ENCODE measurements at regions not wholly inside any gene's neighbourhood (a gene's known extent, or its start where the extent isn't known, plus 50 kb on each side); places are given as distances from the start of the nearest gene placed in this dataset.

- TF ChIP-seq CTCF (IDR thresholded peaks at IDR 0.05; ENCODE audit: unreplicated experiment): no peak
- Mint-ChIP-seq H3K4me3 (ENCODE audit: low read depth, unreplicated experiment) (no peak overlapping the region), H3K9me3 (ENCODE audit: low read depth, unreplicated experiment) (no peaks in the 10 kb centered on the region), H3K36me3 (ENCODE audit: insufficient read depth, unreplicated experiment) (no peaks in the 10 kb centered on the region), H3K27me3 (ENCODE audit: unreplicated experiment) (no peaks in the 10 kb centered on the region), H3K4me1 (ENCODE audit: low read depth, unreplicated experiment) (no peaks in the 10 kb centered on the region), H3K27ac (ENCODE audit: unreplicated experiment) (no peak overlapping the region)
- BruUV-seq (replicated peaks): no TSS peak
- no peak for DNase-seq
- CTCF ChIA-PET: no interaction called here
- intact Hi-C loops (cut with micrococcal nuclease; ENCODE audit: unreplicated experiment): no loop called here
These were observed 129.7 kb upstream of the CALCR start for GRCh38 chr7:93704217-93704616.

GRCh38 chr7:93697901-93698300 is 123.4 kb upstream of the CALCR start:
- Mint-ChIP-seq H3K4me1 (ENCODE audit: low read depth, unreplicated experiment) (no peaks in the 10 kb centered on the region), H3K4me3 (ENCODE audit: low read depth, unreplicated experiment) (no peak overlapping the region), H3K36me3 (ENCODE audit: insufficient read depth, unreplicated experiment) (no peaks in the 10 kb centered on the region), H3K27ac (ENCODE audit: unreplicated experiment) (no peak overlapping the region), H3K27me3 (ENCODE audit: unreplicated experiment) (no peaks in the 10 kb centered on the region), H3K9me3 (ENCODE audit: low read depth, unreplicated experiment) (no peaks in the 10 kb centered on the region)
- CTCF ChIA-PET: no interaction called here
- no TSS peak for BruUV-seq (replicated peaks)
- no peak for DNase-seq
- intact Hi-C loops (cut with micrococcal nuclease; ENCODE audit: unreplicated experiment): no loop called here
- TF ChIP-seq CTCF (IDR thresholded peaks at IDR 0.05; ENCODE audit: unreplicated experiment): no peak

GRCh38 chr7:93693796-93694195 is 119.3 kb upstream of the CALCR start:
- H3K9me3 Mint-ChIP-seq (ENCODE audit: low read depth, unreplicated experiment): no peaks in the 10 kb centered on the region
- no peak overlapping the region for H3K4me3 Mint-ChIP-seq (ENCODE audit: low read depth, unreplicated experiment)
- CTCF ChIA-PET: no interaction called here
- intact Hi-C loops (cut with micrococcal nuclease; ENCODE audit: unreplicated experiment): no loop called here
- DNase-seq: no peak
- no peaks in the 10 kb centered on the region for H3K27me3 Mint-ChIP-seq (ENCODE audit: unreplicated experiment)
- TF ChIP-seq CTCF (IDR thresholded peaks at IDR 0.05; ENCODE audit: unreplicated experiment): no peak
- no peaks in the 10 kb centered on the region for H3K36me3 Mint-ChIP-seq (ENCODE audit: insufficient read depth, unreplicated experiment)
- no peaks in the 10 kb centered on the region for H3K4me1 Mint-ChIP-seq (ENCODE audit: low read depth, unreplicated experiment)
- BruUV-seq (replicated peaks): no TSS peak
- H3K27ac Mint-ChIP-seq (ENCODE audit: unreplicated experiment): no peak overlapping the region

- Mint-ChIP-seq H3K4me1 (ENCODE audit: low read depth, unreplicated experiment) (no peaks in the 10 kb centered on the region), H3K27me3 (ENCODE audit: unreplicated experiment) (no peaks in the 10 kb centered on the region), H3K36me3 (ENCODE audit: insufficient read depth, unreplicated experiment) (no peaks in the 10 kb centered on the region), H3K9me3 (ENCODE audit: low read depth, unreplicated experiment) (no peaks in the 10 kb centered on the region), H3K27ac (ENCODE audit: unreplicated experiment) (no peak overlapping the region), H3K4me3 (ENCODE audit: low read depth, unreplicated experiment) (no peak overlapping the region)
- BruUV-seq (replicated peaks): no TSS peak
- no peak for DNase-seq
- CTCF ChIA-PET: no interaction called here
- intact Hi-C loops (cut with micrococcal nuclease; ENCODE audit: unreplicated experiment): no loop called here
- TF ChIP-seq CTCF (IDR thresholded peaks at IDR 0.05; ENCODE audit: unreplicated experiment): no peak
These were observed 115.5 kb upstream of the CALCR start for GRCh38 chr7:93690021-93690420.

- CTCF ChIA-PET: no interaction called here
- Mint-ChIP-seq H3K9me3 (ENCODE audit: low read depth, unreplicated experiment) (no peaks in the 10 kb centered on the region), H3K27me3 (ENCODE audit: unreplicated experiment) (no peaks in the 10 kb centered on the region), H3K4me3 (ENCODE audit: low read depth, unreplicated experiment) (no peak overlapping the region), H3K36me3 (ENCODE audit: insufficient read depth, unreplicated experiment) (no peaks in the 10 kb centered on the region), H3K4me1 (ENCODE audit: low read depth, unreplicated experiment) (no peaks in the 10 kb centered on the region), H3K27ac (ENCODE audit: unreplicated experiment) (no peak overlapping the region)
- TF ChIP-seq CTCF (IDR thresholded peaks at IDR 0.05; ENCODE audit: unreplicated experiment): no peak
- DNase-seq: no peak
- intact Hi-C loops (cut with micrococcal nuclease; ENCODE audit: unreplicated experiment): no loop called here
- no TSS peak for BruUV-seq (replicated peaks)
These were observed 103.7 kb upstream of the CALCR start for GRCh38 chr7:93678185-93678584.
